HS-5 (cell line): ENCODE measurements at regions not wholly inside any gene's neighbourhood (a gene's known extent, or its start where the extent isn't known, plus 50 kb on each side); places are given as distances from the start of the nearest gene placed in this dataset.

ENCODE experiments used
- DNase-seq: peaks from one replicate; pipeline ENCODE4 v3.0.0-alpha.2; 2012; ENCODE audit warnings: low read depth

- no peak for DNase-seq
Measured at GRCh38 chr13:103794526-103794925, 728.3 kb upstream of the SLC10A2 start.

GRCh38 chr13:103788061-103788652, 721.9 kb upstream of the SLC10A2 start:
- no peak for DNase-seq

- no peak for DNase-seq
Measured at GRCh38 chr13:103772576-103772975, 706.4 kb upstream of the SLC10A2 start.

GRCh38 chr13:103762523-103762922, 696.3 kb upstream of the SLC10A2 start:
- DNase-seq: no peak

DNA sequence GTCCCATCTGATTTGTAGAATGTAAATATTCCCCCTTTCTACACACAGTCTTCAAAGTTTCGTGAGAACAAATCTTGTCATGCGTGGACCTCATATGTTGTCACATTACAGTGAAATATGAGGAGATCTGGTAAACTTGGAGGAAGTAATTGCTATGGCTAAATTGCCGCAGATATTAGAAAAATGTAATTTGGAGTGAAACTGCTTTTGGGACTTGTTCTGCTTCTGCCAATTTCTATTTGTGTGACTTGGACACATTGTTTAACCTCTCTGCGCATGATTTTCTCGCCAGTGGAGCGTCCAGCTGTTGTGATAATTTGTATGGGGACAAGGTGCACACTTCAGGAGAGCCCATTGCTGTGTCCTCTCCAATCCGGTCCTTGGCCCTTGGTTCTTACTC, 693.1 kb upstream of the SLC10A2 start:
- no peak for DNase-seq

GRCh38 chr13:103758222-103758621, 692.0 kb upstream of the SLC10A2 start:
- DNase-seq: no peak

DNA sequence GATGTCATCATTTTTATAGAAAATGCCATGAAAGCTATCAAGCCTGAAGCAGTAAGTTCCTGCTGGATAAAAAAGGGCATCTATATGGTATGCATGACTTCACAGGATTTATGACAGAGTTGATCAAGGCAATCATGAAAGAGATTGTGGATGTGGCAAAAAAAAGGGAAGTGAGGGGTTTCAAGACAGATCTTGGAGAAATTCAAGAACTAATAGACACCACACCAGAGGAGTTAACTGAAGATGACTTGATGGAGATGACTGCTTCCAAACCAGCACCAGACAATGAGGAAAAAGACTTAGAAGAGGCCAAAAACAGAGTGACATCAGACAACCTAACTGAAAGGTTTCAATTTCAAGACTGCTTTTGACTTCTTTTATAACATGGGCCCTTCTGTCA, 691.1 kb upstream of the SLC10A2 start:
- no peak for DNase-seq

DNA sequence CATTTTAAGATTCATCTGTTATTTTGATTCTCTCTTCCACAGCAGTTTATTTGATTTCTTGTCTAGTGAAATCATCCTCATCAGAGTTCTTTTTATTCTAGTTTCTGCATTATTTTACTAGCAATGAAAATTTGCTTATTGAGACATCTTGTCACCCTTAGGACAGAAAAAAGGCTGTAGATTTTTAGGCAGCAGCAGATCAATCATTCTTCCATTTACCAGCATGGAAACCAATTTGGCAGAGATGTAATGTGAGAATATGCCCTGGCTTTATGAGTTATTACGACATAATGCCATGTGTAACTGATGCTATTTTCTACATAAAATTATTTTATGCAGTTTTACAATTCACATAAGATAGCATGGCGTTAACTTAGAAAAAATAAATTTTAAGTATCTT, 688.6 kb upstream of the SLC10A2 start:
- DNase-seq: no peak

GRCh38 chr13:103734837-103735236, 668.6 kb upstream of the SLC10A2 start:
- no peak for DNase-seq

DNA sequence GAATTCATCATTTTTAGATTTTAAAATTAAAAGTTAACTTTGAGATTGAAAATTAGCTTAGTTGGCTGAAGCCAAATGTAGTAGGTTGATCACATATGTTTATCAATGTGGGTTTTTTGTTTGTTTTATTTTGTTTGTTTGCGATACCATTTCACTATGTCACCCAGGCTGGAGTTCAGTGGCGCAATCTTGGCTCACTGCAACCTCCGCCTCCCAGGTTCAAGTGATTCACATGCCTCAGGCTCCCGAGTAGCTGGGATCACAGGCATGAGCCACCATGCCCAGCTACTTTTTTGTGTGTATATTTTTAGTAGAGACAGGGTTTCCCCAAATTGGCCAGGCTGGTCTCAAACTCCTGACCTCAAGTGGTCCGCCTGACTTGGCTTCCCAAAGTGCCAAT, 665.7 kb upstream of the SLC10A2 start:
- no peak for DNase-seq

GRCh38 chr13:103730407-103730806, 664.2 kb upstream of the SLC10A2 start:
- no peak for DNase-seq

- DNase-seq: no peak
Measured at GRCh38 chr13:103726808-103727207, 660.6 kb upstream of the SLC10A2 start.

DNA sequence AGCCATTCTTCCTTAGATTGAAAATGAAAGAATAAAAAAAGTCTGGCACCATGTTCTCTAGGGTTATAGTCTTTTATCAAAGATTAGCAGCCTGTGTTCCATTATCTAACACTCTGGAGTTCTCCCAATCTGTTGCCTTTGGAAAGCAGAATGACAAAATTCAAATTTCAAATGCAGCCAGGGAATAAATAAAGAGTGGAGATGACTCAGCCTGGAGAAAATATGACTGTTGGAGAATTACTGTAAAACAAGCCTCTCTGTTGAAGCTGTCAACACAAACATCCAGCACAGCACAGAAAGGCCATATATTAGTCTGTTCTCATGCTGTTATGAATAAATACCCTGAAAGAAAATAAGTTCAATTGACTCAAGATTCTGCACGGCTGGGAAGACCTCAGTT, 650.5 kb upstream of the SLC10A2 start:
- DNase-seq: no peak

GRCh38 chr13:103715335-103715734, 649.1 kb upstream of the SLC10A2 start:
- no peak for DNase-seq

GRCh38 chr13:103703246-103703645, 637.0 kb upstream of the SLC10A2 start:
- no peak for DNase-seq

DNA sequence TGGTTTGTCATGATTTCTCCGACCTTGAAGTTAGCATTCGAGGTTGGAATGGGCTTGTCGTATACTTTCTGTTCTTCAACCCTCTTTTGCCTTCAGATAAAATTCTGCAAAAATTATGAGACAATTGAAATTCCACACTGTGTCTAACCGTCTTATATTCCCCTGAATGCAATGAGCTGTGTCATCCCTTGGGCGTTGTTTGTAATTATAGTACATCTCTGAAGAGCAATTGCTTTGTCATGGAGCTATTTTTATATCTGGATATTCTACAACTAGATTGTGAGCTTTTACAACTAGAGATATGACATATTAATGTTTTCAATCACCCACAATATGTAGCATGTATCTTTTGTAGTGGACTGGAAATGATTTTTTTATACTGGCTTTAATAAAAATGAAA, 631.8 kb upstream of the SLC10A2 start:
- DNase-seq: no peak

DNA sequence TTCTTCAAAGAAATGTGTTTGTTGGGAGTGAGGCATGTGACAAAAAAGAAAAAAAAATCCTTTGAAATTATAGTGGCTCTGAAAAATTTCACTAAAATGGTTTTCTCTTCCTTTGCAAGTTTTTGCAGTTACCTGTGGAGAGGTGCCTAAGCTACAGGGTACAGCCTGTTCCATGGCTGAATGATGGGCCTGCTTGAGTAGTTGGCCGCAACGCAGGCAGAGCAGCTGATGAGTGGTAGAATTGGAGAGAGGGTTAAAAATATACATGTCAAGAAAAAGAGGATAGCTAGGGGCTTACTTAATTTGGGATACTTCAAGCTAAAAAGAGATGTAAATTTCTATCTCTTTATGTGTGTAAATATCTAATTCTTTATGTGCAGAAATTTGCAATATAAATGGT, 629.1 kb upstream of the SLC10A2 start:
- DNase-seq: no peak

DNA sequence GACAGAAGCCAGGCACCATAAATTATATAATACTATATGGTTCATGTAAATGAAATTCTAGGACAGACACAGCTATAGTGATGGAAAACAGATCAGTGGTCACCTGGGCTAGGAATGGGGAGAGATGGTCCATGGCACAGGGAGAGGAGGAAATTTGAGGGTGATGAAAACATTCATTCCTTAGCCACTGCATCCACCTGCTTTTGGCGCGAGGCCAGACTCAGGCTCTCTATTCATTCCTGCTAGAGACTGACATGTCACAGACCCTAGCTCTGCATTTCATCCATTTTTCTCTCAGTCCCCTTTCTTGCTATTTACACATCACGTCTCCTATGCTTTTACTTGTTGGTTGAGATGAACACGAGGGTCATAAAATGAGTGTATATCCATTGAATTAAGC, 628.3 kb upstream of the SLC10A2 start:
- DNase-seq: no peak

DNA sequence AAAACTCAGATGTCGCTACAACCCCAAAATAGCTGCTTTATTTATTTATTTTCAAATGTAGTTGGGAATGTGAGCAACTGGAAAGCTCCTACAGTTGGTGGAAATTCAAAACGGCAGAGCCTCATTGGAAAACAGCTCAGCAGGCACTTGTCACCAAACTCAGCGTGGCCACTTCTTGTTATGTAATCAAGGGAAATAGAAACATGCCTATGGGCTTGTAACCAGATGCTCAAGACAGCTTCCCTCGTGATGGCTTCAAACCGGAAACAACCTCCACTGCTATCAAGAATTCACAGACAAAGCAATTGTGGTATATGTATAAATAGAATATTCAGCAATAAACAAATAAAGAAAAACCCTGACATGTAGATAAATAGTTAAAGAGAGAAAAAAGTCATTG, 627.8 kb upstream of the SLC10A2 start:
- DNase-seq: no peak

GRCh38 chr13:103692442-103692841, 626.2 kb upstream of the SLC10A2 start:
- DNase-seq: no peak

GRCh38 chr13:103676329-103676728, 610.1 kb upstream of the SLC10A2 start:
- DNase-seq: no peak

DNA sequence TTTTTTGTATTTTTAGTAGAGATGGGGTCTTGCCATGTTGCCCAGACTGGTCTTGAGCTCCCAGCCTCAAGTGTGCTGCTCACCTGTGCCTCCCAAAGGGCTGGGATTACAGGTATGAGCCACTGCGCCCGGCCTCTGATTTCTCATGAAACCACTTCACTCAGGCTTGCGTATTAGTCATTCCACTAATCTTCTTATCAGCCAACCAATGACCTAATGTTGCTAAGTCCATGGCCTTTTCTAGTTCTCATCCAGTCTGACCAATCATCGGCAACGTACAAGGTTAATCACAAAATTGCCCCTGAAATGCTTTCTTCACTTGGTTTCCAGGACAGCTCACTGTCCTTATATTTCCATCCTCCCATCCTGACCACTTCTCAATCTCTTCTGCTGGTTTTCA, 605.3 kb upstream of the SLC10A2 start:
- no peak for DNase-seq

- no peak for DNase-seq
Measured at GRCh38 chr13:103663996-103664395, 597.8 kb upstream of the SLC10A2 start.

DNA sequence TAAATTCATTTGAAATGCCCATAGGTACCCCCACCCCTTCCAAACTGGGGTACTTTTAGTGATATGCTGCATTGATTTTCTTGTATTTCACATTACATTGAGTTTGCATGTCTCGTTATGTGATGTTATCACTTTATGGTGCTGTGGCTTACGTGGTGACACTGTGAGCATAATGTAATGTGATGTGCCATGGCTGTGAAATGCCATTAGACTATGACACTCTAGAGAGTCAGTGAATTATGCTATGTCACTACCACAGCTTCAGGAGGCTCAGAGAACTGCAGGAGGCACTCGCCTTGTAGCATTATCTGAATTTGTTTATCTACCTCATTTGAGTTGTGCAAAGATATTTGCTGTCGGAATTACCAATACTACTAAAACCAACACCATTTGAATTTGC, 590.1 kb upstream of the SLC10A2 start:
- no peak for DNase-seq

DNA sequence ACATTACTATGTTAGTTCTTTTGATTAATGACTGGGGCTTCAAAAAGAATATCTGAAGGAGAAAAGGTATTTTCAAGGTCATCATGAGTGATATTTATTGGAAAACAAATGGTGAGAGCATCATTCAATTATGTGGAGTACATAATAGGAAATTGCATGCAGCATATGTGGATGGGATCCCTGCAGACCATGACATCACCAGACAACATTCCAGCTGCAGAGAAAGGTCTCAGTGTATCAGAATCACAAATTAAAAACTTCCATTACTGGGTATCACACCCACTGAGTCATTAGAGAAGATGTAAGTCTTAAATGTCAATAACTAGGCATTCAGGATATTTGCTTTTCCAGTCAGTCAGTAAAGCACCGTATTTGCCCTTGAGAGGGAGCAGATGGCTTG, 574.4 kb upstream of the SLC10A2 start:
- no peak for DNase-seq
